Left ventricle myocardium inferior (tissue), 1 donor: ENCODE measurements at regions not wholly inside any gene's neighbourhood (a gene's known extent, or its start where the extent isn't known, plus 50 kb on each side); places are given as distances from the start of the nearest gene placed in this dataset.

ENCODE experiments used
- DNase-seq: peaks from one replicate; pipeline ENCODE4 v3.0.0-alpha.2; 2020
- H3K27ac ChIP-seq: fragments of 200-600 bp; replicated peaks from 2 replicates; pipeline ENCODE4 v1.8.0; 2021
- H3K27me3 ChIP-seq: fragments of 200-600 bp; 2 replicates; pipeline ENCODE4 v1.8.0; 2021; ENCODE audit warnings: low read depth
- H3K36me3 ChIP-seq: fragments of 200-600 bp; 2 replicates; pipeline ENCODE4 v1.8.0; 2021
- H3K4me1 ChIP-seq: fragments of 200-600 bp; 2 replicates; pipeline ENCODE4 v1.8.0; 2021
- H3K4me3 ChIP-seq: fragments of 200-600 bp; 2 replicates; pipeline ENCODE4 v1.8.0; 2021; ENCODE audit warnings: mild to moderate bottlenecking, moderate library complexity
- H3K9me3 ChIP-seq: fragments of 200-600 bp; replicated peaks from 2 replicates; pipeline ENCODE4 v1.8.0; 2021
- CTCF ChIP-seq: fragments of 200-600 bp; IDR thresholded peaks from 2 replicates; pipeline ENCODE4 v1.8.0; 2021; ENCODE audit warnings: antibody characterized with exemption, mild to moderate bottlenecking, borderline replicate concordance
- intact Hi-C: fragments of 100-400 bp; cut with micrococcal nuclease; formaldehyde crosslinking; loops from one replicate; pipeline ENCODE4 v1.11.0; 2022
- donor health status: DM: no; HTN: yes; CAD: no; lungs with severe emphysema.

GRCh38 chr5:21694567-21694966, 1158.6 kb downstream of the CDH12 start:
- Histone ChIP-seq H3K36me3 (no peaks in the 10 kb centered on the region), H3K27me3 (no peaks in the 10 kb centered on the region), H3K27ac (no peak overlapping the region), H3K4me3 (no peak overlapping the region), H3K4me1 (no peaks in the 10 kb centered on the region), H3K9me3 (peaks cover 12% of the 10 kb centered on the region)
- no peak for TF ChIP-seq CTCF
- no peak for DNase-seq
- intact Hi-C loops, result no loop called here

GRCh38 chr5:21693591-21693990, 1159.6 kb downstream of the CDH12 start:
- no peak overlapping the region for H3K27ac ChIP-seq
- no peak overlapping the region for H3K4me3 ChIP-seq
- no peaks in the 10 kb centered on the region for H3K36me3 ChIP-seq
- no peak for DNase-seq
- no peaks in the 10 kb centered on the region for H3K27me3 ChIP-seq
- H3K9me3 ChIP-seq, result peaks cover 12% of the 10 kb centered on the region
- TF ChIP-seq CTCF, result no peak
- H3K4me1 ChIP-seq, result no peaks in the 10 kb centered on the region
- intact Hi-C loops, result no loop called here

GRCh38 chr5:21689587-21689986, 1163.6 kb downstream of the CDH12 start:
- H3K36me3 ChIP-seq, result no peaks in the 10 kb centered on the region
- H3K4me3 ChIP-seq, result no peak overlapping the region
- H3K27me3 ChIP-seq, result no peaks in the 10 kb centered on the region
- no peak overlapping the region for H3K27ac ChIP-seq
- intact Hi-C loops, result no loop called here
- DNase-seq, result no peak
- H3K9me3 ChIP-seq, result no peaks in the 10 kb centered on the region
- TF ChIP-seq CTCF, result no peak
- H3K4me1 ChIP-seq, result no peaks in the 10 kb centered on the region

GRCh38 chr5:21688655-21689054, 1164.5 kb downstream of the CDH12 start:
- DNase-seq, result no peak
- Histone ChIP-seq H3K9me3 (no peaks in the 10 kb centered on the region), H3K4me1 (no peaks in the 10 kb centered on the region), H3K4me3 (no peak overlapping the region), H3K27me3 (no peaks in the 10 kb centered on the region), H3K36me3 (no peaks in the 10 kb centered on the region), H3K27ac (no peak overlapping the region)
- TF ChIP-seq CTCF, result no peak
- intact Hi-C loops, result no loop called here

- Histone ChIP-seq H3K4me1 (no peaks in the 10 kb centered on the region), H3K36me3 (no peaks in the 10 kb centered on the region), H3K9me3 (no peaks in the 10 kb centered on the region), H3K27me3 (no peaks in the 10 kb centered on the region), H3K27ac (no peak overlapping the region), H3K4me3 (no peak overlapping the region)
- no peak for TF ChIP-seq CTCF
- intact Hi-C loops, result no loop called here
- DNase-seq, result no peak
Observed at GRCh38 chr5:21687621-21688020, 1165.5 kb downstream of the CDH12 start.

GRCh38 chr5:21686706-21687105, 1166.4 kb downstream of the CDH12 start:
- Histone ChIP-seq H3K27ac (no peak overlapping the region), H3K4me1 (no peaks in the 10 kb centered on the region), H3K9me3 (no peaks in the 10 kb centered on the region), H3K4me3 (no peak overlapping the region), H3K36me3 (no peaks in the 10 kb centered on the region), H3K27me3 (no peaks in the 10 kb centered on the region)
- TF ChIP-seq CTCF, result no peak
- intact Hi-C loops, result no loop called here
- DNase-seq, result no peak
